ENCODE measurements at regions not wholly inside any gene's neighbourhood (a gene's known extent, or its start where the extent isn't known, plus 50 kb on each side); places are given as distances from the start of the nearest gene placed in this dataset.
"Not testable (repeated sequence)": the region's sequence is repeated elsewhere in the genome, so short reads cannot be mapped to it uniquely, and the experiment has no call there.

DNA sequence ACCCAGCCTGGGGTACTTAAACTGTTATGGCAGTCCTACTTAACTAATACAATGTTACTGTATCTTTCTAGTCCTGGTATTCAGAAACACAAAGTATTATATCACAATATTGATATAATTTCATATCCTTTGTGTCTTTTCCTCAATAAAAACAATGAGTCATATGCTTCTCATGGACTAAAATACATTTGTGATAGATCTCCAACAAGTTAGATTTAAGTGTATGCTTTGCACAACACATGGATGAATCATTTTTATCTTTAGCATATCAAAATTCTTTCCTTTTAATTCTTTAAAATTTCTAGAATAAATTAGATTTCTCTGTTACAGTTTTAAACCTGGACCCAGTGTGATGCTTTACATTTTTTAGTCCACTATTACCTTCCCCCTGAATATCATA, 1357.8 kb upstream of the ATXN8OS start:
- DNase-seq = no peak
- in situ Hi-C loops (cut with MboI; ENCODE audit: low pct_unique_long_range_greater_than_20kb, low sequenced_read_pairs) = no loop called here

DNA sequence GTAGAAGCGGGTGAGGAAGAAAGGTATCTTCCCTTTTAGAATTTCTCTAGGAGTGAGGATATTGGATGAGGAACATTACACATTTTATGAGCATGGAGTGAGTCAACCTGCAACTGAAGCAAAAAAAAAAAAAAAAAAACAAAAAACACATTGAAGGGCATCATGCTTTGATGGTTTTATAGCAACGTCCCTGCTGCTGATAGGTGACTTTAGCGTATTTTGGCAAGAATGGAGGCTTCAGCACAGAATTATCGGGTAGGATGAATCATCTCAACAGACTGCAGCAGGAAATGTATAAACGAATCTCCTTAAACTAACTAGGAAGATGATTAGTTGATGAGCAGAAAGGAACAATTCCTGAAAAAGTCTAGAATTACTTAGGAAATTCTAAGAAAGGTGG, 1359.6 kb upstream of the ATXN8OS start:
- in situ Hi-C loops (cut with MboI; ENCODE audit: low pct_unique_long_range_greater_than_20kb, low sequenced_read_pairs) = no loop called here
- DNase-seq = no peak

DNA sequence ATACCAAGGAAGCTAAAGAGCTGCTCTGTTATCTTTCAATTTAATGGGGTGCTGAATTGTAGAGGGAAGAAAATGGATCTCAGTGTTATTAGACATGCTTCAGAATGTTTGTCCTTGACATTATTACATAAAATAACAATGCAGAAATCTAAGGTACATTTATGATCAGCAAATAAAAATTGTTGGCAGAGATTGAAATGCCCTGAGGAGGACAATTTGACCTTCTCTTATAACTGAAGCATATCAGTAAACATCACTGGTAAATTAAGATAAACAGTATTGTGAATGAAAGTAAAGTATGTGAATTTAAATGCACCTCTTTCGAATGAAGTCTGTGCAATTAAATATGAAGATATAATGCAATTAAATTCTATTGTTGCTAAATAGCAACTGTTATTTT, 1362.1 kb upstream of the ATXN8OS start:
- DNase-seq = no peak
- in situ Hi-C loops (cut with MboI; ENCODE audit: low pct_unique_long_range_greater_than_20kb, low sequenced_read_pairs) = no loop called here

DNA sequence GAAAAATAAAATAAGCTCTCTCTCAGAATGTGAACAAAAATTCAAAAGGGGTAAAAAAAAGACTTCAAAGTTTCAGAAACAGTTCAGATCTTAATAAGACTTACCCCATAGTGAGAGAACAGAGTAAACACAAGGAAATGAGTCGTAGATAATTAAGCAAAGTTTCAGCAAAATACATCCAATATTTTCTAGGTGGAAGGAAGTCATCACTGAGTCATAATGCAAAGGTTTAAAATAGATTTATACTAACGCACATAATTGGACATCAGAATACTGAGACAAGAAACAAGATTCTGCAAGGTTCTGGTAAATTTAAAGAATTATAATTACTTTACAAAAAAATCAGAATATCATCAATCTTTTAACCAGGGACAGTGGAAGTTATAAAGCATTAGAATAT, 1370.7 kb upstream of the ATXN8OS start:
- in situ Hi-C loops (cut with MboI; ENCODE audit: low pct_unique_long_range_greater_than_20kb, low sequenced_read_pairs) = no loop called here
- DNase-seq = no peak

DNA sequence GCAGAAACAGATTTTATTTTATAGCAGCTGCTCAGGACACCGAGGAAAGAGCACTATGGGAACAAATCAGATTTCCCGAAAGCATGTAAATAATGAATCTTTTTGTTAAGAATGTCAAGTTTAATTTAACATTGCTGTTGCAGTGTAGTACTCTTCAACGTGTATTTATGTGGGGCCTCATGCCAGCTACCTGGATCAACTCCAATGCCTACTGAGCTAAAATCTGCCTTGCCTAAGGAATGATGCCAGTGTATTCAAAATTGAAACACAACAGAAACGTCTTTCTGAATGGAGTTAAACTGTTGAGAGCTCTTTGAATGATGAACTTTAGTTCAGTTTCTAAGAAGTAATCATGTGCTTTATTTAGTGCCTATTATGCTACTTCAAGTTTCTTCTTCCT, 1379.8 kb upstream of the ATXN8OS start:
- in situ Hi-C loops (cut with MboI; ENCODE audit: low pct_unique_long_range_greater_than_20kb, low sequenced_read_pairs) = no loop called here
- DNase-seq = no peak

DNA sequence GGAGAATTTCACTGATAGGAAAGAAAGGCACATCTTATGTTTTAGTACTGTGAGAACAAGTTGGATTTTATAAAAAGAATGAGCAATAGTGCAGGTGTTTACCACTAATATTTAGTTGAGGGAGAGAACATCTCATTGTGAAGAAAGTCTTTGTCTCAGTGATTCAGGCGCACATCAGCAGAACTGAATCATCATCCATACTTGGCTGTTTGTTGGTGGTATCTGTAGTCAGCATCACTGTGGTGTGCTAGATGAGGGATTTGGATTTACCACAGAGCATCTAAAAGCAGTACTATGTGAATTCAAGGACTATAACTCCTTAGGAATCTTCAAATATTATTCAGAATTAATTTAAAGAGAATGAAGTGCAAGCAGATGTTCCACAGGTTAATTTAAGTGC, 1380.5 kb upstream of the ATXN8OS start:
- in situ Hi-C loops (cut with MboI; ENCODE audit: low pct_unique_long_range_greater_than_20kb, low sequenced_read_pairs) = no loop called here
- no peak for DNase-seq

DNA sequence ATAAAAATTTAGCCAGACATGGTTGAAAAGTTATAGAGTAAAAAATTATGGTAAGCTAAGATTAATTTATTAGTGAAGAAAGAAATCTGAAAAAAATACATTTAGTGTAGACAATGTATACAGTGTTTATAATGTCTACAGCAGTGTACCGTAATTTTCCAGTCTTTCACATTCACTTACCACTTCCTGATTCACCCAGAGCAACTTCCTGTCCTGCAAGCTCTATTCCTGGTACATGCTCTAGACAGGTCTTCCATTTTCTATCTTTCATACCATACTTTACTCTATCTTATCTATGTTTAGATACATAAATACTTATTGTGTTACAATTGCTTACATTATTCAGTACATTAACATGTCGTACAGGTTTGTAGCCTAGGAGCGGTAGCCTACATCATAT, 1387.8 kb upstream of the ATXN8OS start:
- in situ Hi-C loops (cut with MboI; ENCODE audit: low pct_unique_long_range_greater_than_20kb, low sequenced_read_pairs) = no loop called here
- DNase-seq = peak; percentile 24

DNA sequence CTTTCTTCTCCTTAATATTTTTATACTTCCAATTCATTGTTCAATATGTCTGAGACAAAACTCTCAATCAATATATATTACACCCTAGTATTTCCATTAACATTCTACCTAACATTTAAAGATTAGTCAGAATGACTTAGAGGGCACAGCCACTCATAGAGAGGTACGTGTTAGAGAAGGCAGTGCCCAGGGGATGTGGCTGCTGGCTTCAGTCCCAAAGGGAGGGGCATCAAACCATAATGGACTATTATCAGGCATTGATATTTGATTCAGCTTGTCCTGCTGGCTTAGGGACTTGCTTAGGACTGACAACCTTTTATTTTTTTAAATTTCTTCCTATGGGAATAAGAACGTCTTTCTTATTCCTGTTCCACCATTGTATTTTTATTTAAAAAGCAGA, 1392.0 kb upstream of the ATXN8OS start:
- in situ Hi-C loops (cut with MboI; ENCODE audit: low pct_unique_long_range_greater_than_20kb, low sequenced_read_pairs) = no loop called here
- no peak for DNase-seq

DNA sequence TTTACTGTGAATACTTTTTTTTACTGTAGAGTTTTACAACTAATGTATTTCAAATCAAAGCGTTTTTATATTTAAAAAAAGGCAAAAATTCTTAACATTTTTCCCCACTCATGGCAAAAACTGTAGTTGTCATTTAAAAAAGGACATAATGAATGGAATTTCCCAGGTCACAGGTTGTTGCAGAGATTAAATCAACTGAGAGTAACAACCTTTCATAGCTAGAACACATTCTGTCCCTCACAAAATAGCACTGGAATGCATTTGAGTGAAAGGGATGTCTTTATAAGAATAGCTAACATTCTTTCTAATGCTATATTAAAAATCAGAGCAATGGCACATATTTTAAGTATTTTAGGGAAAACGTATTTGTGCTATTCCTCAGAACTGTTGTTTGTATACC, 1393.3 kb upstream of the ATXN8OS start:
- in situ Hi-C loops (cut with MboI; ENCODE audit: low pct_unique_long_range_greater_than_20kb, low sequenced_read_pairs) = no loop called here

DNA sequence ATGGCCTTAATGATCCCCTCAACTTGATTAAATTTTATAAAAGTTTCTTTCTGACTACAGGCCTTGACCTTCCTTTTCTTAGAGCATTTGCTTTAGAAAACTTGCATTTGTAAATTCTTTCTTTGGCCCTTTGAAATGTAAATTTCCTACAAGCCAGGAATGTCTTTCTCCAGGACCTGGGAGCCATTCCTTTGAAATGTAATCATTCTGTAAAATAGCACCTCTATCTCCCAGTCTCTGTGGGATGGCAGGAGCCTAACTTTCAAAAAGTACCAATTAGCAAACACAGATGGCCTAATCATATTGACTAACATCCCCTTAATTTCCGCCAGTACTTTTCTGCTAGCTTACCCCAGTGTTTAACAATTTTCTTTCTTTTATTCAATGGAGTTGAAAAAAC, 1394.2 kb upstream of the ATXN8OS start:
- in situ Hi-C loops (cut with MboI; ENCODE audit: low pct_unique_long_range_greater_than_20kb, low sequenced_read_pairs) = no loop called here
- no peak for DNase-seq

More for the DNA sequence above, 1393.3 kb upstream of the ATXN8OS start:
- no peak for DNase-seq

DNA sequence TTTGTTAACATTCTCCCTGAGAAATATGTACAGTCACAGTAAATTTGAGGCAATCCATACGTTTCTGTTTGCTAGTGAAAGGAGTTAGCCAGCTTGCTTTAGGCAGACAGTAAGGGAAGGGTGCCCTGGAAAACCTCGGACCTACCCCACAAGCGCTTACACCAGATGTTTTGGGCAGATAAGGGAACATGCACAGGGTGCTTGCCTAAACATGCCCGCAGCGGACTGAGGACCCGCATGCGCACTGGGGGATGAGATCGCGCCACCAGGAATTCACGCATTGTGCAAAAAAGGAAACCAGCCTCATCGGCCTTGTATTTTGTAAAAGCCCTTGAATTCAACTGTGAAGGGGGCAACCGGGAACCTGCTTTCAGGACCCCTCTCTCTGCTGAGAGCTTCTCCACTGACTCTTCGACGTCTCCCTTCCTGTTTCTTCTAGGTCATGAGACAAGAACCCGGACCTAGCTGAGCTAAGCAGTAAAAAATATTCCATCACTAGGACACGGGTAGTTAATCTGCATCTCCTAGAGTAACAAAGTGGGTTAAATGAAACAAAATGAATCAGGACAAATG, 1399.2 kb upstream of the ATXN8OS start:
- in situ Hi-C loops (cut with MboI; ENCODE audit: low pct_unique_long_range_greater_than_20kb, low sequenced_read_pairs) = no loop called here
- peak; percentile 18 for DNase-seq

DNA sequence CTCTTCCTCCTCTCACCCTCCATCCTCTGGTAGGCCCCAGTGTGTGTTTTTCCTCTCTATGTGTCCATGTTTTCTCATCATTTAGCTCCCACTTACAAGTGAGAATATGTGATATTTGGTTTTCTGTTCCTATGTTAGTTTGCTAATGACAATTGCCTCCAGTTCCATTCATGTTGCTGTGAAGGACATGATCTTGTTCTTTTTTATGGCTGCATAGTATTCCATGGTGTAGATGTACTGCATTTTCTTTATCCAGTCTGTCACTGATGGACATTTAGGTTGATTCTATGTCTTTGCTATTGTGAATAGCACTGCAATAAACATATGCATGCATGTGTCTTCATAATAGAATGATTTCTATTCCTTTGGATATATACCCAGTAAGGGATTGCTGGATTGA, 1401.6 kb upstream of the ATXN8OS start:
- in situ Hi-C loops (cut with MboI; ENCODE audit: low pct_unique_long_range_greater_than_20kb, low sequenced_read_pairs); DNase-seq: not testable (repeated sequence)

DNA sequence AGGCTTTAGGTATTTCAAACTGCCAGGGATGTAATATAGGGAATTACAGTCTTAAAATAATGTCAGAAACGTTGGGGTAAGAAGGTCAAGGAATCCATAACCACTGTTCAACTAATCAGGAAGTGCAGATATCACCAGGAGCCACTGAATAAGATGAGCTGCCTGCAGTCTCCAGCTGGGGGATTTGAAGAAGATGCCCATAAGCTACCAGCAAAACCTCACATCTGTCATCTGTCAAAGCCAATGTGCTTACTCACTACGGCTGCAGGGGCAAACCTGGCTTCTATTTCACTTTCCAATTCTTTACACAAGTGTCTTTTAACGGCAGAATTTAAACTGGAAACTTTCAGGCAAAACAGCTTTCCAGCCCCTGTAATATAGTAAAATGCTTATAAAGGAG, 1410.1 kb upstream of the ATXN8OS start:
- DNase-seq = peak; percentile 40
- in situ Hi-C loops (cut with MboI; ENCODE audit: low pct_unique_long_range_greater_than_20kb, low sequenced_read_pairs) = no loop called here

DNA sequence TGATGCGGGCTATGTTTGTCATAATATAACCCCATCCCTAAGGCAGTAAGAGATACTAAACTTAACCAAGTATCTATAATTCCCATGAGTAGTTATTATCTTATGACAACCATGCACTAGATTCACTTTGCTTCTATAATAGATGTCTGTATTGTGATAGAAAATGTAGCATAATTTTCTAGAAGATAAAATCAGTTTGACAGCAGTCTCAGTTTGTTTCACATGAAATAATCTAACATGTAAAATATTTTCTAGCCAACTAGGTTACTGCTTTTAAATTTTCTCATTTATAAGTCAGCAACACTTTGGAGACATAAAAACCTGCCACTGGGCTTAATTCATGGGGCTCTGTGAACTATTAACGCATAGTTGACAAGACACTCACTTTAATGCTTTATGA, 1410.7 kb upstream of the ATXN8OS start:
- in situ Hi-C loops (cut with MboI; ENCODE audit: low pct_unique_long_range_greater_than_20kb, low sequenced_read_pairs) = no loop called here

DNA sequence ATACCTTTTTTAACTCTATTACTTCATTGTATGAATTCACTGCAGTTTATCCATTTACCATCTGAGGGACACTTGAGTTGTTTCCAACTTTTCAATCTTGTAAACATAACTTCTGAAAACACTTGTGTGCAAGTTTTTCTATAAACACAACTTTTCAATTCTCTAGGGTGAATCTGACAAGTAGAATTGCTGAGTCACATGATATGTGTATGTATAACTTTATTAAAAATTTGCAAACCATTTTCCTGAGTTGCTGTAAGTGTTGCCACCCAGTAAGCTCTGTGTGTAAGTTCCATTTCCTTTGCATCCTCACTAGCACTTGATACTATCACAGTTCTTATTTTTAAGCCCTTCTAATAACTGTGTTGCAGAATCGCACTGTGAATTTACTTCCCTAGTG, 1415.6 kb upstream of the ATXN8OS start:
- in situ Hi-C loops (cut with MboI; ENCODE audit: low pct_unique_long_range_greater_than_20kb, low sequenced_read_pairs) = no loop called here
- DNase-seq = no peak

More for the DNA sequence above, 1410.7 kb upstream of the ATXN8OS start:
- no peak for DNase-seq

DNA sequence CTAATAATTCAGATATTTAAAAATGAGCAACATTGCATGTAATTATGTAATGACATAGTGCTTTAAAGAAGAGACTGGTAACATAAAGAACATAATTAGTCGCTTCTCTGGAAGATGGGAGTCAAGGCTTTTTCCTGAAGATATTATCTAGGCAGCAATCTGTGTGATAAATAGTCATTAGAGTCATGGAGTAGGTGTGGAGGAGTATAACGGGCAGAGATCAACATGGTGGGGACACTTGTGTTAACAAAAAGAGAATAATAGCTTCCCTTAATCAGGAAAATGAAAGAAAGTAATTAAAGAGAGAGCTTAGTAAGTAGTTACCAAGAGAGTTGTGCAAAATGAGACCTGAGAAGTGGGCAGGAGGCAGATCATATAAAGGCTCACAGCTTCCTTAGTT, 1417.1 kb upstream of the ATXN8OS start:
- in situ Hi-C loops (cut with MboI; ENCODE audit: low pct_unique_long_range_greater_than_20kb, low sequenced_read_pairs) = no loop called here
- DNase-seq = no peak

DNA sequence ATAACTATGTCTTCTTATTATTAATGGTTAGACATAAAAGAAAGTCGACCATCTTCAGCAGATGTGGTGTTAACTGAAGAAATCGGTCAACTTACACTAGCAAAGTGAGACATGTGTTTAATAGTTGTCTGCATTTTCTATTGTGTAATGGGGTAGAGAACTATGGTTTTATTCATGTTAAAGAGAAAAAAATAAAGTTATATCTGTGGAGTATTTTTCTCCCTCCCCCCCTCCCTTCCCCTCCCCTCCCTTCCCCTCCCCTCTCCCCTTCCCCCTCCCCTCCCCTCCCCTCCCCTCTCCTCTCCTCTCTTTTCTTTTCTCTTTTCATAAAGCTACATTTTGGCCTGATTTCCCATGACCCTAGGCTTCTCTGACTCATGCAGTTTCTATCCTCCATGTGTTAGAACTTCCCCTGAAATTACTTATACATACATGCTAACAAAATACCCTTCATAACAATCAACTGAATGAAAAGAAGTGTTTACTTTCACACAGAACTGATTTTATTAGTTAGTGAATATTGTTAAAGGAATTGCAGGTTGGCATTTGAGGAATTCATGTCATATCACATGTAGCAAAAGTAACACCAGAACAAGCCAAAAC, 1431.0 kb upstream of the ATXN8OS start:
- no peak for DNase-seq
- in situ Hi-C loops (cut with MboI; ENCODE audit: low pct_unique_long_range_greater_than_20kb, low sequenced_read_pairs) = no loop called here

DNA sequence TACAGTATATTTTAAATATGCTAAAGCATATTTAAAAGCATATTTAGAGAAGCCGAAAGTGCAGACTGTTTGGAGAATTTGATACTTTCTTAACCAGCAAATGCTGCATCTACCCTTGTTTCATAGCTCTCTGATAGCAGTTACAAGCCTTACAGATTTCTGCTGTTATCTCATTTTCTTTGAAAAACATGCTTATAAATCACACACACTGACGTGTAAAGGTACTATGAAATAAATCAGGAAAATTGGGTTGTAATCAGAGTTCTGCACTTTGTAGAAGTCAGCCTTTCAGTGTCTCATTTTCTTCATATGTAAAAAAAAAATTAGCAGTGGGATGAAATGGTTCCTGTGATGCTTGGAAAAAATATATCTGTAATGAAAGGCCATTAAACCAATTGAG, 1432.4 kb upstream of the ATXN8OS start:
- in situ Hi-C loops (cut with MboI; ENCODE audit: low pct_unique_long_range_greater_than_20kb, low sequenced_read_pairs) = no loop called here
- no peak for DNase-seq

DNA sequence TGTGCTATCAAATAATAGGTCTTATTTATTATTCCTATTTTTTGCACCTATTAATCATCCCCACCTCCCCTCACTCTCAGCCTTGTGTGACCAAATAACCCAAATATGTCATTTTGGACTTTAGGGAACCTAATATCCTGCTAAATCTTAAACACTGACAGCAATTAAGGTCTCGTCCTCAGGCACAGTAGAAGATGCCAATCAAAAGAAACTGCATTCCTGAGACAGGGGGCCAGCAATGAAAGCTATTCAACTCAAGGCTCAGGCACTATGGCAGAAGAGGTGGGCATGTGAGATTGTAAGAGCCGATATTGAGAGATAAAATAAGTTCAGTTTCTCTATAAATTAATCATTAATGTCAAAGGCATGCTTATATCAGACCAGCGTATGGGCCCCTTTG, 1437.7 kb upstream of the PCDH9 start:
- no peak for DNase-seq
- in situ Hi-C loops (cut with MboI; ENCODE audit: low pct_unique_long_range_greater_than_20kb, low sequenced_read_pairs) = no loop called here

DNA sequence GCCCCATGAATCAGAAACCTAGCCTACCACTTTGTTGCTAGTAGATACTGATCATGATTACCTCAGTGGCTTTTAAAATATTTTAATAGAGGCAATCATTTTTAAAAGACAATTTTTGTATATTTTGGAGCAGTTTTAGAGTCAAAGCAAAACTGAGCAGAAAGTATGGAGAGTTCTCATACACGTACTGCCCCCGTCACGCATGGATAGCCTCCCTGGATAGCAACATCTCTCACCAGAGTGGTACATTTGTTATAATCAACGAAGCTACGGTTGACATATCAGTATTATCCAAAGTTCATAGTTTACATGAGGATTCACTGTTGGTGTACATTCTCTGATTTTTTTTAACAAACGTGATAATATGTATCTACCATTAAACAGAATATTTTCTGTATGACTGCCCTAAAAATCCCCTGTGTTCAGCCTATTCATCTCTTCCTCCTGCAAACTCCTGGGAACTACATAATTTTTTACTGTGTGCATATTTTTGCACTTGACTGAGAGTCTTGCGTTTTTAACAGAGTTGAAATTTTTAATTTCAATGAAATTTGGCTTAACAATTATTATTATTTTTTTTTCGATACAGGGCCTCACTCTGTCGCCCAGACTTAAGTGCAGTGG, 1436.8 kb upstream of the PCDH9 start:
- DNase-seq = no peak
- in situ Hi-C loops (cut with MboI; ENCODE audit: low pct_unique_long_range_greater_than_20kb, low sequenced_read_pairs) = no loop called here

DNA sequence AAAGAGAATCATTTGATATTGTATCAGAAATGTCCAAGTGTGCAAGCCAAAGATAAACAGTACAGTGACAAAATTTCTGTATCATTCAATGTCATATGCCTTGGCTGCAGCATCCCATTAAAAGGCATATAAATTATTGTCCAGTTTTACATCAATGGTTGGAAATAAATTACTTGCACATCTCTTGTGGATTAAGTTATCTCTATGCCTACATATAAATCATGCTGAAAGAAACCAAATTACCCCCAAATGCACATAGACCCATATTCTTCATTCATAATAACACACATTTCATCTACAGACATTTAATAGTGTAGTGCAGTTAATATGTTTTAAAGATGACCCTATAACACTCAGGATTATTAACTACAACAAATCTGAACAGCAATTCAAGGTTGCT, 1415.7 kb upstream of the PCDH9 start:
- no peak for DNase-seq
- in situ Hi-C loops (cut with MboI; ENCODE audit: low pct_unique_long_range_greater_than_20kb, low sequenced_read_pairs) = no loop called here
